Ishikawa (cell line): ENCODE measurements at regions not wholly inside any gene's neighbourhood (a gene's known extent, or its start where the extent isn't known, plus 50 kb on each side); places are given as distances from the start of the nearest gene placed in this dataset.

Experiments
- CEBPB ChIP-seq: IDR thresholded peaks from 2 replicates; pipeline ENCODE4 v1.6.1; 2012
- CREB1 ChIP-seq: IDR thresholded peaks from 2 replicates; pipeline ENCODE4 v1.6.1; 2012; ENCODE audit warnings: low read depth
- EGR1 ChIP-seq: IDR thresholded peaks from 2 replicates; pipeline ENCODE4 v1.6.1; 2012
- EP300 ChIP-seq: IDR thresholded peaks from 2 replicates; pipeline ENCODE4 v1.6.1; 2012; ENCODE audit warnings: borderline replicate concordance
- FOXM1 ChIP-seq: IDR thresholded peaks from 2 replicates; pipeline ENCODE4 v1.6.1; 2012; ENCODE audit warnings: low read depth, borderline replicate concordance
- MAX ChIP-seq: IDR thresholded peaks from 2 replicates; pipeline ENCODE4 v1.6.1; 2012
- RAD21 ChIP-seq: IDR thresholded peaks from 2 replicates; pipeline ENCODE4 v1.6.1; 2012; ENCODE audit warnings: low read depth
- REST ChIP-seq: IDR thresholded peaks from 2 replicates; pipeline ENCODE4 v1.6.1; 2012; ENCODE audit warnings: low read depth, mild to moderate bottlenecking
- TAF1 ChIP-seq: IDR thresholded peaks from 2 replicates; pipeline ENCODE4 v1.6.1; 2012; ENCODE audit warnings: low read depth, mild to moderate bottlenecking
- TCF12 ChIP-seq: IDR thresholded peaks from 2 replicates; pipeline ENCODE4 v1.6.1; 2012; ENCODE audit warnings: low read depth
- TEAD4 ChIP-seq: IDR thresholded peaks from 2 replicates; pipeline ENCODE4 v1.6.1; 2012
- USF1 ChIP-seq: IDR thresholded peaks from 2 replicates; pipeline ENCODE4 v1.6.1; 2012
- YY1 ChIP-seq: IDR thresholded peaks from 2 replicates; pipeline ENCODE4 v1.6.1; 2012; ENCODE audit warnings: low read depth

GRCh38 chr3:8352475-8352874, 149.1 kb upstream of the LMCD1 start:
- no peak for TF ChIP-seq TCF12
- no peak for TF ChIP-seq USF1
- no peak for TF ChIP-seq CEBPB
- TF ChIP-seq EGR1 = no peak
- TF ChIP-seq EP300 = no peak
- TF ChIP-seq RAD21 = no peak
- no peak for TF ChIP-seq YY1
- no peak for TF ChIP-seq REST
- no peak for TF ChIP-seq TAF1
- TF ChIP-seq MAX = no peak
- no peak for TF ChIP-seq CREB1
- TF ChIP-seq TEAD4 = no peak
- TF ChIP-seq FOXM1 = no peak
